ENCODE measurements at regions not wholly inside any gene's neighbourhood (a gene's known extent, or its start where the extent isn't known, plus 50 kb on each side); places are given as distances from the start of the nearest gene placed in this dataset.

GRCh38 chr18:39635966-39636365 lies 2070.4 kb upstream of the CELF4 start:
- Mint-ChIP-seq H3K4me1 (no peaks in the 10 kb centered on the region), H3K27me3 (no peaks in the 10 kb centered on the region), H3K4me3 (no peak overlapping the region)

DNA sequence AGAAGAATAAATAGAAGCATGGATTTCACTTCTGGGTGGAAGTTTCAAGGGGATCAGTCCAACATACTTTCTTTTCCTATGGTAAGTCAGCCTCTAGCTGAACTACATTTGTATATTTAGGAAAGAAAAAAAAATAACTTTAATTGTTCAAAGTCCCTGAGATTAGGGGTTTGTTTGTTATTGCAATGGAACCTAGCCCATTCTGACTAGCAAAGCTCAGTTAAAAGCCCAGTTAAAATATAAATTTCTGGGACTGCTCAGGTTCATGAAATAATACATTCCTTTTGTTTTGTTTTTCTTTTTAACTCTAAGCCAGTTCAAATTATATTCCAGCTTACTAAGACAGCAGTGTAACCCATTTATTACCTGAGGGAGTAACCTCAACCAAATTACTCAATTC lies 2069.6 kb upstream of the CELF4 start:
- Mint-ChIP-seq H3K4me3 (no peak overlapping the region), H3K4me1 (no peaks in the 10 kb centered on the region), H3K36me3 (no peaks in the 10 kb centered on the region), H3K27ac (no peak overlapping the region), H3K27me3 (no peaks in the 10 kb centered on the region), H3K9me3 (no peaks in the 10 kb centered on the region)
- DNase-seq (no peak), ATAC-seq (replicated peaks) (no peak)

More at GRCh38 chr18:39635966-39636365, 2070.4 kb upstream of the CELF4 start:
- no peaks in the 10 kb centered on the region for H3K36me3 Mint-ChIP-seq
- ATAC-seq (replicated peaks) (no peak), DNase-seq (no peak)
- no peaks in the 10 kb centered on the region for H3K9me3 Mint-ChIP-seq
- H3K27ac Mint-ChIP-seq = no peak overlapping the region

GRCh38 chr18:39627936-39628335 lies 2062.3 kb upstream of the CELF4 start:
- Mint-ChIP-seq H3K4me3 (no peak overlapping the region), H3K27ac (no peak overlapping the region), H3K9me3 (no peaks in the 10 kb centered on the region), H3K36me3 (no peaks in the 10 kb centered on the region), H3K4me1 (no peaks in the 10 kb centered on the region), H3K27me3 (no peaks in the 10 kb centered on the region)
- ATAC-seq (replicated peaks) = no peak
- DNase-seq = no peak

- no peak overlapping the region for H3K27ac Mint-ChIP-seq
- H3K27me3 Mint-ChIP-seq = no peaks in the 10 kb centered on the region
- DNase-seq (no peak), ATAC-seq (replicated peaks) (no peak)
- H3K4me3 Mint-ChIP-seq = no peak overlapping the region
- no peaks in the 10 kb centered on the region for H3K9me3 Mint-ChIP-seq
- H3K4me1 Mint-ChIP-seq = no peaks in the 10 kb centered on the region
- no peaks in the 10 kb centered on the region for H3K36me3 Mint-ChIP-seq
These were observed 2059.4 kb upstream of the CELF4 start for GRCh38 chr18:39624961-39625360.

DNA sequence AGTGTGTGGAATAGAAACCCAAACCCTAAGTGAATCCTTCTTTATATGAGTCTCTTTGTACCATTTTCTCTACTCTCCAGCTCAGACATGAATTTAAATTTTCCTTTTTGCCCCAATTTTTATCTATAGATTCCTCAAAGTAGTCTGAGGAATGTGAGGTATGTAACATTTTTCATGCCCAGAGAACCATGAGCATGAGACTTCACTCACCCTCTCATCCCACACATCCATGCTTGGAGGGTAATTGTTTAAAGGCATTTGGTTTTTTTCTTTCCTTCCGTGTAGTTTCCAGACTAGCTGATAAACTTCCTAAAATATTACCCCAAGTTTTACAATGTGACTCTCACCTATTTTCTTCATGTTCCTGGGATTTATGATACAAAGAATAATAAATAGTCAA lies 2056.8 kb upstream of the CELF4 start:
- no peaks in the 10 kb centered on the region for H3K36me3 Mint-ChIP-seq
- H3K9me3 Mint-ChIP-seq = peaks cover 0 to 6% of the 10 kb centered on the region in 2 donors
- H3K27ac Mint-ChIP-seq = no peak overlapping the region
- H3K4me1 Mint-ChIP-seq = no peaks in the 10 kb centered on the region
- H3K27me3 Mint-ChIP-seq = no peaks in the 10 kb centered on the region
- ATAC-seq (replicated peaks) (no peak), DNase-seq (no peak)
- H3K4me3 Mint-ChIP-seq = no peak overlapping the region

GRCh38 chr18:39620551-39621168 lies 2055.1 kb upstream of the CELF4 start:
- peaks cover 0 to 6% of the 10 kb centered on the region in 2 donors for H3K9me3 Mint-ChIP-seq

GRCh38 chr18:39618265-39619003 lies 2052.8 kb upstream of the CELF4 start:
- ATAC-seq (replicated peaks) (no peak), DNase-seq (no peak)
- no peak overlapping the region for H3K4me3 Mint-ChIP-seq
- peaks cover 0 to 6% of the 10 kb centered on the region in 2 donors for H3K9me3 Mint-ChIP-seq
- H3K36me3 Mint-ChIP-seq = no peaks in the 10 kb centered on the region
- H3K27me3 Mint-ChIP-seq = no peaks in the 10 kb centered on the region
- H3K4me1 Mint-ChIP-seq = no peaks in the 10 kb centered on the region
- H3K27ac Mint-ChIP-seq = no peak overlapping the region

More at GRCh38 chr18:39620551-39621168, 2055.1 kb upstream of the CELF4 start:
- no peaks in the 10 kb centered on the region for H3K4me1 Mint-ChIP-seq
- DNase-seq (no peak), ATAC-seq (replicated peaks) (no peak)
- no peaks in the 10 kb centered on the region for H3K36me3 Mint-ChIP-seq
- no peak overlapping the region for H3K27ac Mint-ChIP-seq
- H3K4me3 Mint-ChIP-seq = no peak overlapping the region
- no peaks in the 10 kb centered on the region for H3K27me3 Mint-ChIP-seq

DNA sequence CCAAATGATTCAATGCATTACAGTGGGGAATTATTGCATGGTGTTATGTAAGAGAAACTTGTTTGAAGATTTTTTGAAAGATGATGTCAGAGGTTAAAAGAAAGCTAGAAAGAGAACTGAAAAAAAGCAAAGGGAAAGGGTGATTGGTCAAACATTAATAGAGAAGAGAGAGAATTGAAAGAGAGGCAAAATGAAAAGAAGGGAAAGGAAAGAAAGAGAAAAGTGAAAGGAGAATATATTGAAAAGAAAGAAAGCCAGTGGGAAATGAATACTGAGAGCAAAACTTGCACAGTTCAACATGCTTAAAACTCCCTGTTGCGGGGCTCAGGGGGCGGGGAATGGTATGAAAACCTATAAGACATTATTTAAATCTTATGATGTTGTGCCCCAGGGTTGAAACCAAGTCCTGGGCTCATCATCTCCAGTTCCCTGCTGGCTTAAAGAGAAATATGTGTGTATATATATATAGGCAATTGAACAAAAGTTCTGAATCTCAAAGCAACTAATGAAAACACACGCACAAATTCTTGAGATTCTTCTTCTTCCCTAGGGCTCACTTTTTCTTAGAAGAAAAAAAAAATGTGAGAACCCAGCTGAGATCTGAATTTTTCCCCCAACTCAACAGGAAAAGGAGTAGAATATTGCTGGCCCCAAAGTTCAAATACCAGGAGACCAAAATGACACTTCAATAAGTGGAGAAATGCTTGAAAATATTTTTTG lies 2045.9 kb upstream of the CELF4 start:
- H3K36me3 Mint-ChIP-seq = no peaks in the 10 kb centered on the region
- H3K9me3 Mint-ChIP-seq = no peaks in the 10 kb centered on the region
- DNase-seq (no peak), ATAC-seq (replicated peaks) (no peak)
- no peaks in the 10 kb centered on the region for H3K27me3 Mint-ChIP-seq
- H3K4me3 Mint-ChIP-seq = no peak overlapping the region
- no peak overlapping the region for H3K27ac Mint-ChIP-seq
- H3K4me1 Mint-ChIP-seq = no peaks in the 10 kb centered on the region

GRCh38 chr18:39607034-39607433 lies 2041.4 kb upstream of the CELF4 start:
- Mint-ChIP-seq H3K4me1 (no peaks in the 10 kb centered on the region), H3K4me3 (no peak overlapping the region), H3K36me3 (no peaks in the 10 kb centered on the region), H3K27me3 (no peaks in the 10 kb centered on the region), H3K27ac (no peak overlapping the region), H3K9me3 (peaks cover 0 to 2% of the 10 kb centered on the region in 2 donors)
- no peak for DNase-seq
- ATAC-seq (replicated peaks) = no peak

DNA sequence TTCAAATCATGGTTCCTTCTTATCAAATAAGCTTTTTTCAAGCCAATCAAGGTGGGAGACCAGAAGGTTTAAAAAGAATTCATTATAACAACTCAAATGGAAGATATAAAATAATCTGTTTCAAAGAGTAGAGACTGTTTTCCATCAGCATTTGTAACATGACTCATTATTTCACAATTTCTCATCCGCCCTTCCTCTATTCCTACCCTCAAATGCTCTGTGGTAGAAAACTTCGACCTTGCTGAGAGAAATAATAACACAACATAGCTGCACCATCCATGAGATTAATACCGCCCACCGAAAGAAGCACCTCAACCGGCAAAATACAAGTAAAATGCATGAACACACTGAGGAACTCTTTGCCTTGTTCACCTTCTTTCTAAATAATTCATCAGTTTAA lies 2039.2 kb upstream of the CELF4 start:
- H3K9me3 Mint-ChIP-seq = peaks cover 0 to 4% of the 10 kb centered on the region in 2 donors
- no peaks in the 10 kb centered on the region for H3K27me3 Mint-ChIP-seq
- no peaks in the 10 kb centered on the region for H3K36me3 Mint-ChIP-seq
- no peak overlapping the region for H3K4me3 Mint-ChIP-seq
- DNase-seq (no peak), ATAC-seq (replicated peaks) (no peak)
- H3K4me1 Mint-ChIP-seq = no peaks in the 10 kb centered on the region
- no peak overlapping the region for H3K27ac Mint-ChIP-seq

DNA sequence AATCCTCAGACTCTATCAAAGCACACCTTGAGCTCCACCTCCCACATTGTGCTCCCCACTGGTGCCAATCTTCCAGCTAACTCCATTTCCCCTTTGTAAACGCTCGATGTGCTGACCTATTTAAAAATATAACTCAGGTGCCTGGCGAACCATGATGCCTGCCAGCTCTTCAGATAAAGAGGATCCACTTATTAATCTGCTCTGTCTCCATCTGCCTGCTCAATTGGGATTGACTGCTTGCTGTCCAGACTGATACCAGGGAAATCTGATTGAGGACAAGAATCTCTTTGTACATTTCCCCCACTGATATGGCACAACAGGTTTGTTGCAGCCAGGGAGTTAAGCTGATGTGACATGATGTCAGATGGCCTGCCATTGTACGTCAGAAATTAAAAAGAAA lies 2036.5 kb upstream of the CELF4 start:
- peaks cover 0 to 4% of the 10 kb centered on the region in 2 donors for H3K9me3 Mint-ChIP-seq
- H3K4me1 Mint-ChIP-seq = no peaks in the 10 kb centered on the region
- DNase-seq = no peak
- ATAC-seq (replicated peaks) = no peak
- H3K27ac Mint-ChIP-seq = no peak overlapping the region
- no peaks in the 10 kb centered on the region for H3K36me3 Mint-ChIP-seq
- no peaks in the 10 kb centered on the region for H3K27me3 Mint-ChIP-seq
- no peak overlapping the region for H3K4me3 Mint-ChIP-seq

- H3K27ac Mint-ChIP-seq = no peak overlapping the region
- DNase-seq = no peak
- H3K4me1 Mint-ChIP-seq = no peaks in the 10 kb centered on the region
- no peaks in the 10 kb centered on the region for H3K36me3 Mint-ChIP-seq
- ATAC-seq (replicated peaks) = no peak
- peaks cover 0 to 4% of the 10 kb centered on the region in 2 donors for H3K9me3 Mint-ChIP-seq
- no peaks in the 10 kb centered on the region for H3K27me3 Mint-ChIP-seq
- H3K4me3 Mint-ChIP-seq = no peak overlapping the region
These were observed 2035.3 kb upstream of the CELF4 start for GRCh38 chr18:39600894-39601293.

DNA sequence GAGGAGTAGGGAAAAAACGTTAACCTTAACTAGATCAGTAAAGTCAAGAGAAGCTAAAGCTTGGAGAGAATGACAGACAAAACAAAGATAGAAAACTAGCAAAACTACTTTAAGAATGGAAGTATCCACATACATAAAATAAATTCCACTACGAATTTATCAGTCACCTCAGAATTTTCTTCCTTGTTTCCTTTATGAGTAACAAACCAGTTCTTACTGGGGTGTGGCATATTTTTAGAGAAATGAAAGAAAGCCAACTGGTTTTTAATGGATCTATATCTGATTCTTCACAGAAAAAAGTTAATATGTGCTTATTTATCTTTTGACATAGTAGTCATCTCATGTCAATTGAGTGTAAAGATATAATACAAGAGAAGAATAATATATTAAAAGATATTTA lies 2033.7 kb upstream of the CELF4 start:
- no peak overlapping the region for H3K27ac Mint-ChIP-seq
- H3K36me3 Mint-ChIP-seq = no peaks in the 10 kb centered on the region
- H3K4me3 Mint-ChIP-seq = no peak overlapping the region
- ATAC-seq (replicated peaks) (no peak), DNase-seq (no peak)
- peaks cover 4% of the 10 kb centered on the region in 2 donors for H3K9me3 Mint-ChIP-seq
- H3K27me3 Mint-ChIP-seq = no peaks in the 10 kb centered on the region
- H3K4me1 Mint-ChIP-seq = no peaks in the 10 kb centered on the region

DNA sequence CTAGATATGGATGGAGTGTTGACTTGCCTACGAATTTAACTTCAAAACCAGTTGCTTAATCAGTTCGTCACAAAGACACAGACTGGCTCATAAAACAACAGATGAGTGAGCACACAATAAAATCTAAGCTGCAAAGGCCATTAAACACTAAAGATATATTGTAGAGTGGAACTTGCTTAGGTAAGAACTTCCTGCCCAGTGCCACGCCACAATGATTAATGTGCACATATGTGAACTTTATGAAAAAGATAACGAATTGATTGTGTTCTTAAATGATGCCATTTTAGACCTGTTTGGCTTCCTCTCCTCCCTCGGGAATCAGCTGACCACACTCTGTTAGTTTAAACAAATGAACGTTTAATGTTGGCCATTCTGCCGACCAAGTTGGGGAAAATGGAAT lies 2031.3 kb upstream of the CELF4 start:
- no peaks in the 10 kb centered on the region for H3K36me3 Mint-ChIP-seq
- no peaks in the 10 kb centered on the region for H3K27me3 Mint-ChIP-seq
- no peaks in the 10 kb centered on the region for H3K4me1 Mint-ChIP-seq
- H3K4me3 Mint-ChIP-seq = no peak overlapping the region
- ATAC-seq (replicated peaks) (no peak), DNase-seq (no peak)
- peaks cover under 1 to 4% of the 10 kb centered on the region in 2 donors for H3K9me3 Mint-ChIP-seq
- no peak overlapping the region for H3K27ac Mint-ChIP-seq

DNA sequence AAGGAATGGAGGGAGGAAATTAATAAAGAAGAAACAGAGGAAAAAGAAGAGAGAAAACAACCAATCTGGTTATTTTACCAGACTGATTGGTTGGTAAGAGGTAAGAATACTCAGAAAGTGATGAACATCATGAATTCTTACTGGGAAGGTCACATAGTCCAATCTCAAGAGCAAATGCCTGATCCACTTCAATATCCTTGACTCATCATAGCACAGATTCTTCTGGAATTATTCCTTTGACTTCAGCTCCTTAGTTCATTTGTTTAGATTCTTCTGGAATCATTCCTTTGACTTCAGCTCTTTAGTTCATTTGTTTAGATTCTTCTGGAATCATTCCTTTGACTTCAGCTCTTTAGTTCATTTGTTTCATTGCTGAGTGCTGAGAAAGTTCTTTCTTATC lies 2030.6 kb upstream of the CELF4 start:
- peaks cover 0 to 4% of the 10 kb centered on the region in 2 donors for H3K9me3 Mint-ChIP-seq
- no peaks in the 10 kb centered on the region for H3K4me1 Mint-ChIP-seq
- DNase-seq (no peak), ATAC-seq (replicated peaks) (no peak)
- H3K4me3 Mint-ChIP-seq = no peak overlapping the region
- H3K27me3 Mint-ChIP-seq = no peaks in the 10 kb centered on the region
- no peak overlapping the region for H3K27ac Mint-ChIP-seq
- H3K36me3 Mint-ChIP-seq = no peaks in the 10 kb centered on the region
